ENCODE measurements at regions not wholly inside any gene's neighbourhood (a gene's known extent, or its start where the extent isn't known, plus 50 kb on each side); places are given as distances from the start of the nearest gene placed in this dataset.

- TF ChIP-seq POLR2AphosphoS5 (IDR thresholded peaks at IDR 0.05; ENCODE audit: low read depth, low read length) (no peak), CTCF (IDR thresholded peaks at IDR 0.05; ENCODE audit: control extremely low read depth in 1 of 3, insufficient read depth in 1 of 3, low read depth in 1 of 3, low read length in 3 of 3) (no peak), TAF1 (IDR thresholded peaks at IDR 0.05; ENCODE audit: low read depth, low read length) (no peak), CHD2 (IDR thresholded peaks at IDR 0.05; ENCODE audit: low read length) (no peak), NANOG (IDR thresholded peaks at IDR 0.05; ENCODE audit: insufficient read depth, low read depth, low read length, poor library complexity, severe bottlenecking) (no peak), CHD1 (IDR thresholded peaks at IDR 0.05; ENCODE audit: low read depth, low read length) (no peak)
Measured at GRCh38 chr4:14769993-14770392, 232.3 kb upstream of the CPEB2 start.

All from H1 (cell line).